GM19395 (cell line): ENCODE measurements at regions not wholly inside any gene's neighbourhood (a gene's known extent, or its start where the extent isn't known, plus 50 kb on each side); places are given as distances from the start of the nearest gene placed in this dataset.

Source experiments
- ATAC-seq: cut with Tn5 transposase; IDR thresholded peaks from one replicate; pipeline ENCODE4 v1.9.1; 2021; ENCODE audit warnings: mild to moderate bottlenecking, moderate library complexity; ENCODE audit not compliant: unreplicated experiment

DNA sequence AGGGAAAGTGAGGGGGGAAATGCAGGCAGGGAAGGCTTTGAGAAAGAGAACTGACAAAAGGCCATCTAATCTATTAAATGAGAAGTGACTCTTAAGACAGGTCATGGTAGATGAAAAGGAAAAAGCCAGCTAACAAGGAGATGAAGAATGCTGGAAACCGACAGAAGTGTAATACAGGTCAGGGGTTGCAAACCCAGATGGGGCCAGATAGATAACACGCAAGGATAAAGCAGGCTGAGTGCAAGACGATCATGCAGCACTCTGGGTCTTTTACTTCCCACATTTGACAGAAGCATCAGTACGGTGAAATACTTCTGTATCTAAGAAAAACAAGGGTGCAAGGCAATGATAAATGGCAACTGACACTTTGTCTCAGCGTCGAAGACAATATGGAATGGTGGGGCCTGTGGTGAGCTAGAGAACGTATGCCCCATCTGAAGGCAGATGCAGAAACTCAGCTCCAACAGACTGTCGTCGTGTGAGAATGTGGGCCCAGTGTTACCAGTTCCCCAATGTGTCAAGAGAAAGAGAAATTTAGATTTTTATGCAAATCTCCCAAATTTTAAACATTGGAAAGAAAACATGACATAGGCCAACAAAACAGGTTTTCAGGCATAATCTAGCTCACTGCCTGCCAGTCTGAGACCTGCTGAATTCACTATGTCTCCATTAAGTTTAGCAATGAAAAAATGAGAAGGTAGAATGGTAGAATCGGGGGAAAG is 187.4 kb downstream of the PHLDA1 start:
- ATAC-seq = no peak

DNA sequence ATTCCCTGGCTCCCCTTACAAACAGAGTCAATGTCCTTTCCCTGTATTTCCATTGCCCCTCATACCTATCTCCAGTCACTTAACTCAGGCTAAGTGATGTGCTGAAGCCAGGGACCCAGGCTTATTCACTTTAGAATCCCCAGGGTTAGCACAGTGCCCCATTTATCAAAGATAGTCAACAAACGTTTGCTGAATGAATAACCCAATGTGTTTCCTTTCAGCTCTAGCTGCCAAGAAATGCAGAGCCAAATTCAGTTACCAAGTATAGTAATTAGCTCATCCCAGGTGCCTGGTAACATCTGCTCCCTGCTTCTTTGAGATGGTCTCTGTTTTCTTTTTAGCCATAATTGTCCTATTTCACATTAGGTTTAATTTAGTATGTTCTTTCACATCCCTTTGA is 189.5 kb downstream of the PHLDA1 start:
- ATAC-seq = no peak

DNA sequence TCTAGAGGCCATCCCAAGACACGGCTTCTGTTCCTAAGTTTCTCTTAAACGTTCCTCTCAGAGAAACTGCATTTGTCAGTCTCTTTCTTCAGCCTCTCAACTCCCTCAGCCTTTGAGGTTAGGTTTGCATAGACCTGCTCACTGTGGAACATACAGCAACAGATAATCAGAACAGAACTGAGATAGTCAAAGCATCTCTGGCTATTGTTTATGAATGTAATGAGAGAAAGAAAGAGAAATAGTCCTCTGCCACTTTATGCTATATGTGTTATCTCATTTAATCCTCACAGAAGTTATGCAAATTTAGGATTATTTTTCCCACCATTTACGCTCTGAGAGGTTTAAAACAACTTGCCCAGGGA is 190.6 kb downstream of the PHLDA1 start:
- no peak for ATAC-seq

DNA sequence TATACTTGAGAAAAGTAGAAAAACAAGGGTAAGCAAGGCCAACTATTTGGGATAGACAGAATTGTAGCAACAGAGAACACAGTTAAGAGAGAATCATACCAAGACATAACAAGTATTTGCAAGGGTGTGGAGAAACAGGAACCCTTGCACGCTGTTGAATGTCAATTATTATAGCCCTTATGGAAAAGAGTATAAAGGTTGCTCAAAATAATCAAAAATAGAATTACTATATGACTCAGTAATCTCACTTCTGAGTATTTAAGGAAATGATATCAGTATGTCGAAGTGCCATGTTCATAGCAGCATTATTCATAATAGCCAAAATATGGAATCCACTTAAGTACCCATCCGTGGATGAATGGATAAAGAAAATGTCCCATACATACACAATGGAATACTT is 193.3 kb downstream of the PHLDA1 start:
- ATAC-seq = no peak

DNA sequence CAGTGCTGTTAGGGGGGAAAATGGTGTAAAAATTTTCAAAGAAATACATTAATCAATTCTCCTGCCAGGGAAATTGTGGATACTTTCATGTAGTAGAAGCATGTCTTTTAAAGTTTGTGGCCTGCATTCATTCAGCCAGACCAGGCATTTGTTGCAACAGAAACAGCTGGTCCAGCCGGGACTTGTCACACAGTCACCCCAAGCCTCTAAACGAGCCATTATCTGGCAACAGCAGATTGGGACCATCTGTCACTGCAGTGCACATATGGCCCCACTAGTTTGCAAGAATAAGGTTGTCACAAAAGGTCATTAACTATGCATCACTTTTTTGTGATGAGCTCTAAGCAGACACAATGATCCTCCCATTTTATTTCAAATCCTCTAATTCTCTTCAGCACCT is 193.9 kb downstream of the PHLDA1 start:
- ATAC-seq = no peak

DNA sequence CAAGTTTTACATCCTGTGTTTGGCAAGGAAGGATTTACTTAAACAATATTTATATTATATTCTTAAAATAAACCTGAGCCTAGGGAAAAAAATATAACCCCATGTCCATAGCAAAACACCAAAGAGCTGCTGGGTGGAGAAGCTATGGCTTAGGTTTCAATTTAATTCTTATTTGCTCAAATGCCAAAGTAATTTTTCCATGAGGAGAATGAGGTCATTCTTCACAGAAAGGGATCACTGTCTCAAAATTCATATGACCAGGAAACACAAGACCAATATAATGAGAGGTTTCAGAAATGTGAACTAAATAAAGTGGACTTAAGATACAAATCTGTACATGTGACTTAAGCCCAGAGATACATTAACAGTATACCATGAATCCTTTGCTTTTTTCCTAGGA is 195.0 kb downstream of the PHLDA1 start:
- ATAC-seq = no peak

DNA sequence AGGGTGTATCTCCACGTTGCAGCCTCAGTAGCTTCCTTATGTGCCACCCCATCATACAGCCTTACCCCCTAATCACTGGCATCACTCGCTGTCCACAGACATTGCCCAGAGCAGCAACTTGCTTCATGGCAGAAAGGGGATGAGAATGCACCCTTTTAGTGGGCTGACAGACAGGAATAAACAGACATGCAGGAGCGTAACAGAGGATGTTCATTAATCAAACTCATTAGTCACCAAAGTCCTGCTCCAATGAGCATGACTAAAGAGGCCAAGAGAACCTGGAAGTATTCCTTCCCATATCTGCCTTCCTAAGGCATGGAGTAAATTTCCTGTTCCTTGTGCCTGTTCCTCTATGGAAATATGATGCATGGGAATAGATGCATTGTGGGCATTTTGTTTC is 197.0 kb downstream of the PHLDA1 start:
- no peak for ATAC-seq

DNA sequence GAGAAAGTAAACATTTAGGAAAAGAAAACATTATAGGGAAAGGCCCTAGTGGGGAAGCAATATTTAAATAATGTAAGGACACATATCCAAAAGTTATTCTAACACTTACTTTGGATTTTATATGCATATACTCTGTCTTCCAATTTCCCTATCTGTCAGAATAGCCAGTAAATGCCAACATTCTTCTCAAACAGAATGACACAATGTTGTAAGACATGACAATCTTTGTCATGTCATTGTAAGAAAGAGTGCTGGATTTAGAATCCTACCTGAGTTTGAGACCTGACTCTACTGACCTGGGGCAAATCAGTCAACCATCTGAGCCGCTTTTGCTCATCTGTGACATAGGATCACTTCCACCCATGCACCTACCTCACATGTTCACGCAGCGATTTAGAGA is 198.3 kb downstream of the PHLDA1 start:
- ATAC-seq = no peak

DNA sequence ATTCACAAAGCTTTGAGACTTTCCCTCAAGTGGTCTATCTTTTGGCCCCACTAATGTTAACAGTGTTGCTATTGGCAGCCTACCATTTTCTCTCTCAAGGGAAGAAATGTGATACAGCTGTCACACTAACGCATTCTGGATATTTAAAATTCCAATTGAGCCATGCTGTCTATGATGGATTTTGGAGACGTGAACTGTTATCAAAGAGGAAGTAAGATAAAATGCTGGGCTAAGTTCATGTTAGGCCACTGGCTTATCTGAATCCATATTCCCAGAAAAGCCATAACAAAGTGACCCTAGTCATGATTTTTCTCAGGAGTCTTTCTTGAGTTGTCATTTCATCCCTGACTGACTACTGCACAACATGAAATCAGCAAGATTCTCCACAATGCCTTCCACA is 200.2 kb downstream of the PHLDA1 start:
- ATAC-seq = no peak

DNA sequence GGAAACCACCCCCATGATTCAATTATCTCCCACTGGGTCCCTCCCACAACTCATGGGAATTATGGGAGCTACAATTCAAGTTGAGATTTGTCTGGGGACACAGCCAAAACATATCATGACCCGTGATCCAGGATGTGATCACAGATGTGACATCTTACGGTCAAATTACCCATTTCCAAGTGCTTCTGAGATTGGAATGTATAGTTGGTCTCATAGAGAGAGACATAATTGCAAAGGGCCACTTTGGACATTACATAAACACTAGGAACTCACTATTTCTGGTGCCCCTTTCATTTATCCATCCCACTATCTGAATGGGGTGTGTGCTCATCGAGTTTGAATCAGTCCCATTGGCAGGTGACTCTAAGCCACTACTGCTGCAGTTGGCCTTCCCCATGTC is 204.5 kb downstream of the PHLDA1 start:
- no peak for ATAC-seq

DNA sequence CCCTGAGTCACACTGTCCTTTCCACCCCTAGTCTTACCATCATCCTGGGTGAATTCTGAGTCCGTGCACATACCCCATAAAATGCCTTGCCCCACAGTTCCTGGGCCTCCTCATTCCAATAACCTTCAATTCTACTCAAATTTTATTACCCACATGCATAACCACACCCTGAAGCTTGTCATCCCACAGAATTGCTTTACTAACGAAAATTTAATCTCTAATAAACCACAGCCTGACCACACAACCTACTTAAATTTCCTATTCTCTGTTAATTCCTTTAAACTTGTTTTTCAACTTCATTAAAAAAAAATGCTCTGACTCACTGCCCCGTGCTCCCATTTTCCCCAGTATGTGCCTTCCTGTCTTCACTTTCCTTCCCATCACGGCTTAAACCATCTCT is 205.9 kb downstream of the PHLDA1 start:
- ATAC-seq = no peak

DNA sequence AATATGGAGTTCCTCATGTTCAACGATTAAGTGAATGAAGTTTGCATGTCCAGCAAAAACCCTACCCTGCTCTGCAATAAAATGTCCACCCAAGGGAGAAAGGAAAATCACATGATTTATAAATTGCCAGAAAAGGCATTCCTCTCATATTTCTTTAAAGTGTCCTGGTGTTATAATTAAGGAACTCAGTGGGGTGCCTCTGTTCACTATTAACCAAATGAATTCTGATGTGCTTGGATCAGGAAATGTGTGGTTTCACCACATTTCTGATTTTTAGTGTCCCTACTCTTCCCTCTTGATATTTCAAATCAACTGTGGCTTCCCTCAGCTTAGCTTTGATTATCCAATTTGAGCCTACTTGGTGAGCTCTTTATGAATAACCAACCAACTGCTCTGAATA is 208.1 kb downstream of the PHLDA1 start:
- no peak for ATAC-seq

DNA sequence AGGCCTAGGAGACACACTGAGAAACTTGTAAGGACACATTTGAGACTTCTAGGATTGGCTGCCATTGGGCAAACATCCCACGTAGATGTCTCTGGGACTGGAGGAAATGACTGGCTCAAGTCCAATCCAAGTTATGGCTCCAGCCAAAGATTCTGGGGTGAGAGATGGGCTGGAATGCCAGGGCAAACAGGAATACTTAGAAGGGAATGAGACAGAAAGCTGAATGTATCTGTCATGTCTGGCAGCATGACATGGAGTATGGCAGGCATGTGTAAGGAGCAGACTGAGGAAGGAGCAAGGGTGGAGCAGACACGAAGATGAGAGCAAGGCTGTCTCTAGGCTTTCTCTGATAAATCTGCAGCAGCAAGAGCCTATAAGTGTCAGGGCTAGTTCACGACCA is 209.2 kb downstream of the PHLDA1 start:
- no peak for ATAC-seq

DNA sequence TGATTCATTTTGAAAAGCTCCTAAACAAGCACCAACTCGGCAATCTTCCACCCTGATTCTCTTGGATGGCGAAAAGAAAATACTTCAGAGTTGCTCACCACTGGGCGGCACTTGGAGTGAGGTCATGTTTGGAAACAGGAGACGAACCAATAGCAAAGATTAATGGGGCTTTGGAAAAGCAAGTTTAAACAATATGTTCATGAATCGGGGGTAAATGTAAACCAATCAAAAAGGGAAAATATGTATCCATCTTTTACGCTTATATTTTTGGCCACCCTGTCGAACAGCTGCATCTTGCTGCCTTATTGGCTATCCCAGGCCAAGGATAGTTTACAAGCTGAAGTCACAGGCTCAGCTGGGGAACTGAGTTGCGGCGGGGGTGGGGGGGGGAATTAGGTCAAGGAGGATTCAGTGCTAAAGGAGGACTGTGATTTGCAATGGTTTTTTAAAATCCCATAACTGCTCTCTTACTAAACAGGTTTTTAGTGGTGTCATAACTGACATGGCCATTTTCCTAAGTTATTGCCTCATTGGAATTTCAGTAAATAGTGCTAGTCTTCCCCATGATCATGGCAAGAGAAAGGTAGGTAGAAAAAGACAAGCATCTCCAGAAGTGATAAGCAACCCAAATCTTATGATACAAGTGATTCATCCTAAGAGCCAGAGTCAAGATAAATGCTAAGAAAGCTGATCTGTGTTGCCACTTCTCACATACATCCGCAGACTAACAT is 210.6 kb downstream of the PHLDA1 start:
- no peak for ATAC-seq

DNA sequence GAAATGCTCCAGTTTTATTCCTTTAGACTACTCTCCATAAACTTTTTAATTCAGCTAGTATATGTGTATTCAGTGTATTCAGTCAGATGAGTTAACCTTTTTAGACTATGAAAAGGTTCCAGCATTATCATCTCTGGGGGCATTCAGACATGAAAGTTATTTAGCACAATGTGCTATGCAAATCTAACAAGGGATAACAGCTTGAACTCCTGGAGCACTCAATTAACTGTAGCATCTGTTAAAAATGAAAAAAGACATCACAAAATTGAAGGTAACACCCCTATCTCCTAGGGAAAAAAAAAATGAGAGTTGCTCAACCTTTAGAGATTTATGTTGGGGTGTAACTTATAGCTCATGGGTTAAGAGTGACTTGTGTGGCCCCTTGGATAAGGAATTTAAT is 211.5 kb downstream of the PHLDA1 start:
- ATAC-seq = no peak

DNA sequence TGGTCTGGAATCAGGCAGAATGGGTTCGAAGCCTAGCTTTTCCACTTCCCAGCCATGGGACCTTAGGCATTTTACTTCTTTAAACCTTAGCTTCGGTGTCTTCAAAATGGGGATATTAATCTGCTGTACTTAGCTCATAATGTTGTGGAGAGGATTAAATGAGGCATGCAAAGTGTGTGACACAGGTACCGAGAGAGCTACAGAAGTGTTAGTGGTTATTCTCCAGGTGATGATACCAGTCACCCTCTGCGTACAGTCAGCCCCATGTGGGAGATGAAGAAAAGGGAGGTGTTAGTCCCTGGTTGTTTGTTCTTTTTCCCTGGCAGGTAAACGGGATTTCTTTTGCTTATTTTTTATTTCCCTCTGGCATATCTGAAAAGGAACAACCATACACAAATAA is 212.1 kb downstream of the PHLDA1 start:
- ATAC-seq = no peak

DNA sequence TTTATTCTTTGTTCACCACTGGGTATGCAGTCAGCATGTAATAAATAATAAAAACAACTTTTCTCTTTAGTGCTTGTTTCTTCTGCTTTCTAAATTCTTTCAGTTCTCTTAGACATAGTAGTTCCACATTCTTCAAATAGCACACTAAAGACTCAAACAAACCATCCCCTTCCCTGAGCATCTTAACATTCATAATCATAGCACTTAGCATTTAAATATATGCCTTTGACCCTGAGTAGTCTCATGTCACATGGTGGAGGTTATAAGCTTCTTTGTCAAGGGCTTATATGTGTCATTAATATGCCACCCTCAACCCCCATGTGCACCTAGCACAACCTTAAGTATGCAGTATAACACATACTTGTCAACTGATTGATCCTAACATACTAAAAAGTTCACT is 212.7 kb downstream of the PHLDA1 start:
- no peak for ATAC-seq

DNA sequence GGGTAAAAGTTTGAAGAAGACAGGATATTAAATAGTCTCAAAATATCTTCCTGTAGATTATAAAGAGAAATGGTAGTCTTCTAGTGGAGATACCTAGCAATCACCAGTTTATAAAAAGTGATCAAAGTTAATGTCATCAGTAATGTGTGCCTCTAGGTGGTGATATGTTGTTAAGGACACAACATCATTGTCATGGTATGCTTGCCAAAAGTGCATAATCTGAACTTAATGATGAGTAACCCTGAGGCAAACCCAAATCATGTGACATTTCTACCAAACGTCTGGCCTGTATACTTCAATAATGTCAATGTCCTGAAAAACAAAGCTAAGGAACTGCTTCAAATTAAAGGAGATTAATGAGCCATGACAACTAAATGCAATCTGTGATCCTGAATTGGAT is 214.7 kb downstream of the PHLDA1 start:
- no peak for ATAC-seq

DNA sequence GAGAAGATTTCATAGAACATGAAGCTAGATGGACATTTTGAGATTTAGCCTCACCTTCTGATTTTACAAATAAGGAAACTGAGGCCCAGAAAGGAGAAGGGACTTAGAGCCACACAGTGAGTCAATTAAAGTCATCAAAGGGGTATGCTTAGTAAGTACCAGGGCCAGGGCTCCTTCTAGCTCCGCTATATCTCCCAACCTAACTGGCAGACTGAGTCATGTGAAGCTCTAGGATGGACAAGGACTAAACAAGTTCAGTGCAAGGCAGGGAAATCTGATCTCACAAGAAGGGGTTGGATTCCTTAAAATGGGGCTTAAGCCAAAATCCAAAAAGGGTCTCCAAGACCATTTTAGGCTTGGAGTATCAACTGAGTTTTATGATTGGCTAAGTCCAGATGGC is 215.8 kb downstream of the PHLDA1 start:
- ATAC-seq = no peak

DNA sequence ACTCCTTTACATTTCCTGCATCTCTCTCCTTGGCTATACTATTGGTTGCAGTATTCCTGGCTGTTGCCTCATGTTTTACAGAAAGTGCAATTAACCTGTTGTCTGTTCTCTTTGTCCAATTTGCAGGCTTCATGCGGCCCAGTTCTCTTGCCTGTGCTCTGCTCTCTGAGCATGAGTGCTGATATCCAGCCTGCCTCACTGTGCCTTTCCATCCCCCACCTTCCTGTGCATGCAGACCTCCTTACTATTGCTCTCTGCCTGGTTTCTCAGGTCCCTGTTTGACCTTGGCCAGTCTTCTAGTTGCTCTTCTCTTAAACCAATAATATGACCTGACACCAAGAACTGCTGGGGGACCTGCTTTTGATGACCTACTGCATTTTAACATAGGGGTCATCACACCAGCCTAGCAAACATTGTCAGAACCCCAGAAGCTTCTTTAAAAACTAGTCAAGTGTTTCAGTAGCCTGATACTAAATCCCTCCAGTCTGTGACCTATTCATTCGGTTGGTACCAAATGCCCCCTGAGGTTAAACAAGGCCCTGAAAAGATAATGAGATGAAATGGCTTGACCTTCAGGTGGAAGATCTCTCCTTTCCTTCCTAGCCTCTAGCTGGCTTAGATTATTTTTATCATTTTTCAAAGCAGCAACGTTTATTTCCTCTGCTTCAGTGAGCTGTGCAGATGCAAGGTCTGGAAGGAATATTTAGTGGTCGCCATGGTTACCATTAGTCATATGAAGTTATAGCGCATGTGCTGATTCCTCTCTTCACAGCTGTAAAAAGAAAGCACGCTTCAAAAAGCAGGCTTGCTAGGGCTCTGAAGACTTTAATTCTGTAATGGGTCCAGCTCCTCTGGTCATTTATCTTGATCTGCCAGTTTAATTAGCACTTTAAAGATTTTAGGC is 216.5 kb downstream of the PHLDA1 start:
- ATAC-seq = peak; percentile 45

DNA sequence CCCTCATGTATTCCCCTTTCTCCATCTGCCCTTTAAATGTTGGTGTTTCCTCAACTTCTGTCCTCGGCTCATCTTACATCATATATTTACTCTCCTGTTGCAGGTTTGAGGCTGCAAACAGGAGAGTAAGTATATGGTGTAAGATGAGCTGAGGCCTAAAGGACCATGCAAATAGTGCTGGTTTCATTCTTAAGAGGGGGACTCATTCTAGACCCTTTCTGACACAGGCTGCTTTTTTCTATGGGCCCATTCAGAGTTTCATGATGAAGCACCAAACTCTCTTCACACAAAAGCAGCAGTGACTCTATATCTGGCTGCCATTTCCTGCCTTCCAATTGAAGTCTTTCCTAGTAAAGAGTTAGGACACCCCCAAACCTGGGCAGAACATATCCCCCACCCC is 218.5 kb downstream of the PHLDA1 start:
- ATAC-seq = no peak
